ENCODE measurements at regions not wholly inside any gene's neighbourhood (a gene's known extent, or its start where the extent isn't known, plus 50 kb on each side); places are given as distances from the start of the nearest gene placed in this dataset.

DNA sequence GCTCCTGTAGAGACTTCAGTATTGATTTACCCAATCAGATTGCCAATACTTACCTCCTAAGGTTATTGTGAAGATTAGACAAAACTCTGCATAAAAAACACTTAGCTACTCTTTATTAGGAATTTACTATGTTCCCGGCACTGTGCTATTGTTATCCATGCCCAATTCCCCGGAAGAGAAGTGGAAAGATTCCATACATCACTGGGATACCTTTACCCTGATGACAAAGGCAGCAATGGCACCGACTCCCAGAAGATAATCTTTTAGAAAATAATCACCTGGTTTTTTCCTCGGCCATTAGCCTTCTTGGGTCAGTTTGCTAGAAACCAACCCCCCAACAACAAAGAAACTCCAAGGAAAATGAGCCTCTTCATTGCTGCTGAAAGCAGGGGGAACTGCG lies 226.0 kb downstream of the SNX18 start:
- DNase-seq (ENCODE audit: extremely low spot score) = no peak
- CTCF ChIA-PET = interaction anchor here (0.8 to 2.1 kb wide), 7 partner anchors 10 to 226 kb away, joined by 3 to 10 read pairs (median 3); partner anchors contain the start of gene SNX18
- TF ChIP-seq, protein P1, sequence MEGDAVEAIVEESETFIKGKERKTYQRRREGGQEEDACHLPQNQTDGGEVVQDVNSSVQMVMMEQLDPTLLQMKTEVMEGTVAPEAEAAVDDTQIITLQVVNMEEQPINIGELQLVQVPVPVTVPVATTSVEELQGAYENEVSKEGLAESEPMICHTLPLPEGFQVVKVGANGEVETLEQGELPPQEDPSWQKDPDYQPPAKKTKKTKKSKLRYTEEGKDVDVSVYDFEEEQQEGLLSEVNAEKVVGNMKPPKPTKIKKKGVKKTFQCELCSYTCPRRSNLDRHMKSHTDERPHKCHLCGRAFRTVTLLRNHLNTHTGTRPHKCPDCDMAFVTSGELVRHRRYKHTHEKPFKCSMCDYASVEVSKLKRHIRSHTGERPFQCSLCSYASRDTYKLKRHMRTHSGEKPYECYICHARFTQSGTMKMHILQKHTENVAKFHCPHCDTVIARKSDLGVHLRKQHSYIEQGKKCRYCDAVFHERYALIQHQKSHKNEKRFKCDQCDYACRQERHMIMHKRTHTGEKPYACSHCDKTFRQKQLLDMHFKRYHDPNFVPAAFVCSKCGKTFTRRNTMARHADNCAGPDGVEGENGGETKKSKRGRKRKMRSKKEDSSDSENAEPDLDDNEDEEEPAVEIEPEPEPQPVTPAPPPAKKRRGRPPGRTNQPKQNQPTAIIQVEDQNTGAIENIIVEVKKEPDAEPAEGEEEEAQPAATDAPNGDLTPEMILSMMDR (IDR thresholded peaks at IDR 0.05; ENCODE audit: control extremely low read depth, extremely low read depth, low read depth, missing control alignments) = no peak
- POLR2A ChIA-PET = no interaction called here

- POLR2A ChIA-PET = no interaction called here
- DNase-seq (ENCODE audit: extremely low spot score) = no peak
- TF ChIP-seq, protein P1 (IDR thresholded peaks at IDR 0.05; ENCODE audit: control extremely low read depth, extremely low read depth, low read depth, missing control alignments) = peak; percentile 2
- CTCF ChIA-PET = interaction anchor here (1.4 kb wide), 1 partner anchor 11 kb away, joined by 3 read pairs; no protein-coding TSS in a partner anchor
These were observed 224.9 kb downstream of the SNX18 start for GRCh38 chr5:54742417-54742891.

DNA sequence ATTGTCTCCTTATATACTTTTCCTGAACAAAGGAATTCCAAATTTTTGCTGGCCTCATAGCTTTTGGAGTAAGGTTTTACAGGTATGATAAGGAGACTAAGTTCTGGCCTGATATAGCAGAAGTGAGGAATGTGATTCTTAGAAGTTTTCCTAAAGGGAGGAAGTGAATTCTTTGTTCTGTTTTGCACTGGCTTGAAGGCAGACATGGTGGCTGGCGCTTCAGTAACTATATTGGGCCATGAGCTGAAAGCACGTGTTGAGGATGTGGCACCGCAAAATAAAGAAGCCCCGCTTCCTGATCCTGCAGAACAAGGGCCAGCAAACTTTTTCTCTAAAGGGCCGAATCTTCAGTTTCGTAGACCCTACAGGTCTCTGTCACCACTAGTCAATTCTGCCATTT lies 224.2 kb downstream of the SNX18 start:
- DNase-seq (ENCODE audit: extremely low spot score) = no peak
- POLR2A ChIA-PET = no interaction called here
- CTCF ChIA-PET = interaction anchor here (1.1 kb wide), 1 partner anchor 45 kb away, joined by 3 read pairs; no protein-coding TSS in a partner anchor
- TF ChIP-seq, protein P1 (IDR thresholded peaks at IDR 0.05; ENCODE audit: control extremely low read depth, extremely low read depth, low read depth, missing control alignments) = no peak

- POLR2A ChIA-PET = no interaction called here
- no peak for DNase-seq (ENCODE audit: extremely low spot score)
- CTCF ChIA-PET = interaction anchor here (0.8 to 1.0 kb wide), 3 partner anchors 9 to 21 kb away, joined by 3 to 4 read pairs (median 3); no protein-coding TSS in a partner anchor
- TF ChIP-seq, protein P1 (IDR thresholded peaks at IDR 0.05; ENCODE audit: control extremely low read depth, extremely low read depth, low read depth, missing control alignments) = no peak
These were observed 222.6 kb downstream of the SNX18 start for GRCh38 chr5:54740141-54740540.

GRCh38 chr5:54739371-54739770 lies 221.8 kb downstream of the SNX18 start:
- DNase-seq (ENCODE audit: extremely low spot score) = no peak
- CTCF ChIA-PET = interaction anchor here (0.8 to 1.0 kb wide), 3 partner anchors 8 to 22 kb away, joined by 3 to 4 read pairs (median 3); no protein-coding TSS in a partner anchor
- POLR2A ChIA-PET = no interaction called here
- TF ChIP-seq, protein P1 (IDR thresholded peaks at IDR 0.05; ENCODE audit: control extremely low read depth, extremely low read depth, low read depth, missing control alignments) = no peak

GRCh38 chr5:54738973-54739367 lies 221.4 kb downstream of the SNX18 start:
- TF ChIP-seq, protein P1 (IDR thresholded peaks at IDR 0.05; ENCODE audit: control extremely low read depth, extremely low read depth, low read depth, missing control alignments) = no peak
- ChIA-PET CTCF (no interaction called here), POLR2A (no interaction called here)
- DNase-seq (ENCODE audit: extremely low spot score) = no peak

All from GM10248 (cell line).